Fibroblast of gingiva (primary cell): ENCODE measurements at regions not wholly inside any gene's neighbourhood (a gene's known extent, or its start where the extent isn't known, plus 50 kb on each side); places are given as distances from the start of the nearest gene placed in this dataset.

Experiments
- DNase-seq: peaks from one replicate; pipeline ENCODE4 v3.0.0-alpha.2; 2011; ENCODE audit warnings: low read depth

GRCh38 chr4:155616117-155616516 is 50.5 kb upstream of the GUCY1A1 start:
- DNase-seq = no peak

DNA sequence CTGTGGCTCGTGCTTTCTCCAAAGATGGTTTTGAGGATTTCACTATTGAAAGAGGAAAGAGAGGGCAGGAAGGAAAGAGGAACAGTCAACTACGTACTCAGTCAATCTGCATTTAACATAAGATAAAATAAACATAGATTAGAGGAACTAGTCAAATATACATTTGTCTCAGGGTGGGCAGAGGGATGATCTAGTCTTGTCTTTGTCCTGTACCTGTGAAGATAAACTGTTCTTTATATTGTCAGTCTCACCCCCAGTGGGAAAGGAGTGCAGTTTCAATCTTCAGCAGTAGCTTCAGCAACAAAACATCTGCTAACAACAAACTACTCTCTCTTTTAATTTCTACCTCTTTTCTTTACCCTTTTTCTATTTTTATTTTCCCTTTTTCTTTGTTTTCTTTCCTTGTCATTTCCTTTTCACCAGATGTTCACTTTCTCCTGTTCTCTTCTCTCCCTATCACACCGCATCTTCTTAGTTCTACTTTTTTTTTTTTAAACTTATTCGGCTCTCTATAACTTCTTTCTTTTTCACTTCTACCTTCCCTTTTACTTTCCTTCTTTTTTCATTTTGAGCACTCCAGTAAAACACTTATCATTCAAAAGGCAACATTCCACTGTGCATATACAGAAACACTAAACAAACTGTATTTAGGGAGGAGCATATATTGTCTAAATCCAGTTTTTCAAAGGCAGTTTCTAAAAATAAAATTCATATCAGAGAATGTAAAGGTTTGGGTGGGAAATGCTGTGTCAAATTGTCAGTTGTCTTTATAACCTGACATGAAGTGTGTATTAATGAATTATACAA is 51.4 kb upstream of the GUCY1A1 start:
- no peak for DNase-seq

DNA sequence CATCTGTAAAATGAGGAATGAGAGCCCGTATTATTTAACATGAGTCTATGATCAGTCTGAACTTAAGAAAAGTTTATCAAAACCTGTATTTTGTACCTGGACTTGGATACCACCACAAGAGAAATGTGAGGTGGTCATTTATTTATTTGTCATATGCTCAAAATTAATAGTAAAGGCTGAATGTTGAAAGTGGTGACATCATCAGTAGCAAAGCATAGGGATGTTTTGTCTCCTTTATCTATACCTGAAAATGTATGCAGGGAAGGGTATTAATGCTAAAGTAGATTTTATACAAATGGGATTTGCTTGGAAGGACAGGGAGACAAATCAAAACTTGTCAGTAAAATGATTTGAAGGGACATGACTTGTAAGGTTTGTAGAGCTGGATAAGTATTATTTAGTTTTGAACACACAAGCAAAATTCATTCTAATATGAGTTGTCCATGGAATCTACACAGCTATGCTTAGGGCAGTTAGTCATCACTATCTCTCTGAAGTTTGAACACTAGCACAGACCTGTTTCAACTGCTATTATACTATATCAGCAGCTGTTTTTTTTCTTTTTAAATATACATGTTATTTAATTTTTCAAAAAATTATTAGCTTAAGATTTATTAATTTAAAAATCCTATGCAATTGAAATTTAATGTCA is 52.4 kb upstream of the GUCY1A1 start:
- no peak for DNase-seq

DNA sequence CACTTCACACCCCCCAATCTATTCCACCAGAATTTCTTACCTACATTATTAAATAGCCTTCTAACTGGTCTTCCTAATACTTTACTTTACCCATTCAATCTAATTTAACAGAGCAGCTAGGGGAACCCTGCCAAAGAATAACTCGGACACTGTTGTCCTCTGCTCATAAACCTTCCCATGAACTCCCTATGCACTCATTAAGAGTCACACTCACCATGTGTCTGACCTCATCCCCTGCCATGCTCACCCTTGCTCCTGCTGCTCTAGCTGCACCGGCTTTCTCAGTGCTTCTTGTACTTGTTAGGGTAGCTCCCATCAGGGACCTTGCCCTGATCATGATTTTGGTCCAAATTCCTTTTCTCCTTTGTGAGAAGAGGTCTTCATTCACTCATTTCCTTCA is 54.6 kb upstream of the GUCY1A1 start:
- DNase-seq = no peak

DNA sequence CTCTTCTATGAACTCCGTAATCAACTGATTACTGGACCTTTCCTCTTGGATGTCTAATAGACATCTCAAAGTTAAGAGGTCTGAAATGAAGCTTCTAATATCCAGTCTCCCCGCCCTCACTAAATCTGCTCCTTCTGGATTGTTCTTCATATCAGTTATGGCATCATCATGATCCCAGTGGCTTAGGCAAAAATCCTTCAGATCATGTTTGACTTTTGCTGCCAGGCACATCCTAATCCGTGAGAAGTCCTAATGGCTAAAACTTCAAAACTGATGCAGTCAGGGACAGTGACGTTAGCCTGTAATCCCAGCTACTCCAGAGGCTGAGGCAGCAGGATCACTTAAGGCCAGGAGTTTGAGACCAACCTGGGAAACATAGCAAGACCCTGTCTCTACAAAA is 55.1 kb upstream of the GUCY1A1 start:
- no peak for DNase-seq

DNA sequence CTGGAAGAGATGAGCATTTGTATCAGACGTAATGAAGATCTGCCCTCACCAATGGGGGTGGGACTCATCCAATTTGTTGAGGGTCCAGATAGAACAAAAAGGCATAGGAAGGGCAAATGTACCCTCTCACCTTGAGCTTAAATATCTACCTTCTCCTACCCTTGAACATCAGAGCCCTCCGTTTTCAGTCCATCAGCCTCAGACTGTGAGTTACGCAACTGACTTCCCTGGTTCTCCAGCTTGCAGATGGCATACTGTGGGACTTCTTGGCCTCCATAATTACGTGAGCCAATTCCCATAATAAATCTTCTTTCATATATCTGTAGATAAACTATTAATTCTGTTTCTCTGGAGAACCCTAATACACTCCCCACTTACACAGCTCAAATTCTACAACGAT is 56.5 kb upstream of the GUCY1A1 start:
- no peak for DNase-seq

DNA sequence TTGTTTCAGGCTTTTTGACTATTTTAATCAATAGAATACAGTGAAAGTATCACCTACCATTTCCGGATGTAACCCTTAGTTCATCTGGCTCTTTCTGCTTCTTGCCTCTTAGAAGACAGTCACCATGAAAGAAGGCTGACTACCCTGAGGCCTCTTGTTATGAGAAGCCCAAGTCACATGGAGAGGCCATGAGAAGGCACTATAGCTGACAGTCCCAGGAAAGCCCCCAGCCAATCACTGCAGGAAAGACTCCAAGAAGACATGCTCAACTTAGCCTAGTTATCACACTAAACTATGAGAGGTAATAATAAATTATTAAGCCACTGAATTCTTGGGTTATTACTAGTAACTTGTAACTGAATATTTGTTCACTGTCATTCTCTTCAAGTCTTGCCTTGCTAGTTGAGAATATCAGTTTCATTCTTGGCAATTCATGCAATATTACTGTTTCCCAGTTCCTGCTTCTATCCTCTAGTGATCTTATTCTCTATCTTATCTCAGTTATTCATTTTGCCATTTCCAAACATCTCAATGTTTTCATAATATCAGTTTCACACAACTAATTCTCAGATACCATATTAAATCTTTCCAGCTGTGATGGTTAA is 57.1 kb upstream of the GUCY1A1 start:
- DNase-seq = no peak

GRCh38 chr4:155608225-155608885 is 58.3 kb upstream of the GUCY1A1 start:
- peak; percentile 70 for DNase-seq

DNA sequence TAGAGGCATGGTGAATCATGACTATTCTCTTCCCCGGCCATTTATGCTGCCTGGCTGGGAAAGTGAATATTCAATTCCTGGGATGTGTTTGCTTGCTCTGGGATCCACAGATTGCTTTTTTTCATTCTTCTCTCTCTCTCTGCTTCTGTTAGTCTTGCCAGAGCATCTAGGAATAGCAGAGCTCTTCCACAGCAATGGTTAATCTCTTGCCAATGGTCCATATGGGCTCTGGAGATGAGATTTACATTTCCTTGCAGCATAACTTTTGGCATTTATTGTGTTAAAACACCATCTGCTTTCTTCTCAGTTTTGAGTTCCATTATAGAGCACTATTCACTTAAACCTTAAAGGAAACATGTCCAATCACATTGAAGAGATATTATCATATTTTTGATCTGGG is 59.2 kb upstream of the GUCY1A1 start:
- DNase-seq = no peak

DNA sequence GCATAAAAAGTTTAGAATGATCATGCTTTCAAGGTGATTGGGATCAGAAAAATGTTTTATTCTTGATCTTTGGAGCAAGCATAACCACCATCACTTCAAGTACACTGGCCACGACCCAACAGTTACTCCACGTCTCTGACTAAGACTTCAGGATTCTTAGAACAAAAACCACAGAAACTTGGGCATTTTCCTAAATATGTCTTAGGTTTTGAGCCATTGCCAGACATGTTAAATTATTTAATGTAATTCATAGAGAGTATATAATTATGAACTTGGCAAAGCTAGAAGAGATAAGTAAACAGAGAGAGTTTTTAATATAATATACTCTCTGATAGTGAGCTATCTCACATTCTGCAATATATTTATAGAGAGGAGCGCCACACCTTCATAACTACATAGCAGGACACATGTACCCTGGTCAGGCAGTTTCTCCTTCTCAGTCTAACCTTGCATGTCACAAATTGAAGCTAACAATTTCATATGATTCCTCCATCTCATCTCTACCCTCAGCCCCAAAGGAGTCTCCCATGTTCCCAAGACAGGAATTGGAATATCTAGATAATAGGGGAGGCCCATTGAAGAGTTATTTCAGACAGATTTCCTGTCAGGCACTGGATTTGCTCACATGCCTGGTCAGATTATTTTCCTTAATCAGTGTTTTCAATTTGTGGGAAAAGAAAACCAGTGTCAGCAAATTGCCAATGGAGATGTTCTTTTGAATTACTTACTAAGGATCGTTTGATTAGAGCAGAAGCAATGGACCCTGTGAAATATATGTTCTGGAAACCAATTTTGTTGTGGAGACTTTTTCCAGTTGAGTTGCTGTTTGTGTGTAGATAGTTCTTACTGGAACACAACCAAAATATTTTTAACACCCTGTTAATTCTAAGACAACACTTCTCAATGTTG is 61.7 kb upstream of the GUCY1A1 start:
- peak; percentile 91 for DNase-seq

DNA sequence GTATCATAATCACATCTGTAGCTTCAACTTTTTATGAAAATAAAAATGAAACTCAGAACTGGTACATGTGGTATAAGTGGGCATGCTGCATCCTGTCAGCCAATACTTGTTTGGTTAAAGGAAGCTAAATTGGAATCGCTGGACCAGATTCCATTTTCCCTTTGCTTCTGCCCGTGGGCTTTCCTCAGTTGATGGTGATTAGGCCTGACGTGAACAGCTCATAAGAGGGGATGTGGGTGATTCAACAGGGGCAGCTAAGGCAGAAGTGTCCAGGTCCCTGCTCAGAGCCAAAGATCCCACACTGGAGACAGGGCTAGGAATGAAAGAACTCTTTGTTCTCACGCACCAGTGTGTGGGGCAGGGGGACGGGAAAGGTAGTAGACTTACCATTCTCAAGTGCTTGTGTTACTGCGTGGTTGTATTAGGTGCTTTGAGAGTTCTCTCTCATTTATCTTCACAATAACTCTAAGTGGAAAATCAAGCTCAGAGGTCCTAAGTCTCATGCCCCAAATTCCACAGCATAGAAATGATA is 63.2 kb upstream of the GUCY1A1 start:
- DNase-seq = no peak

GRCh38 chr4:155602351-155603140 is 64.1 kb upstream of the GUCY1A1 start:
- peak; percentile 16 for DNase-seq

GRCh38 chr4:155600244-155600643 is 66.4 kb upstream of the GUCY1A1 start:
- no peak for DNase-seq

DNA sequence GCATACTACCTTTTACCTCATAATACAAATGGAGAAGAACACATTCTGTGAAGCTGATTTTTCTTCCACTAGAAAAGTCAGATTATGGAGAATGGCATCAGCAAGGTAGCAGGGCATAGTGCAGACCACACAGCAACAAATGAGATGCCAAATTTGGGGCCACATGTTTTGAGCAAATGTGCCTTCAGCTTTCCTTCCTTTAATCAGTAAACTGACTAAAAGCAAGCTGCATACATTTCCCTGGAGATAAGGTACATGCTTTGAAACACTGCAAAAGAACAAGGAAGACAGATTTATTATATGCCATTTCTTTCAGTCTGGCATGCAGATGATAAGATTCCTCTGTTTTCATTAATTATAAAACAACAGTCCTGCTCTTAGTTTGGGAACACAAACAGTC is 67.1 kb upstream of the GUCY1A1 start:
- DNase-seq = no peak

DNA sequence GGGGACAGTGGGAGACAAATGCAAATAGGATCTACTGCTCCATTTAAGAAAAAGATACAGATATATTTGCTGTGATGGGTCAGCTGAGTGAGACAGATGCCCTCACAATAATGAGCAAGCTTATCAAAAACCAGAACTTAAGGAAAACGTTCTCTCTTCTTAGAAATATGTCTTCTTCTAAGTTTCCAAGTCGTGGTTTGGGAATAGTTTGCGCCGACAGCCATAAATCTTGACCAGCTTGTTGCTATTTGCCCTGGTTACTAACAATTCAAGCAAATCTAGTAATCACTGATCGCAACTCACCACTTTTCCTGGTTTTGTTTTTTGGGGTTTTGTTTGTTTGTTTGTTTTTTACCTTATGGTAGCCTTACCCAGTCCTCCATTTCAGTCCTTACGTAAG is 67.6 kb upstream of the GUCY1A1 start:
- DNase-seq = no peak

DNA sequence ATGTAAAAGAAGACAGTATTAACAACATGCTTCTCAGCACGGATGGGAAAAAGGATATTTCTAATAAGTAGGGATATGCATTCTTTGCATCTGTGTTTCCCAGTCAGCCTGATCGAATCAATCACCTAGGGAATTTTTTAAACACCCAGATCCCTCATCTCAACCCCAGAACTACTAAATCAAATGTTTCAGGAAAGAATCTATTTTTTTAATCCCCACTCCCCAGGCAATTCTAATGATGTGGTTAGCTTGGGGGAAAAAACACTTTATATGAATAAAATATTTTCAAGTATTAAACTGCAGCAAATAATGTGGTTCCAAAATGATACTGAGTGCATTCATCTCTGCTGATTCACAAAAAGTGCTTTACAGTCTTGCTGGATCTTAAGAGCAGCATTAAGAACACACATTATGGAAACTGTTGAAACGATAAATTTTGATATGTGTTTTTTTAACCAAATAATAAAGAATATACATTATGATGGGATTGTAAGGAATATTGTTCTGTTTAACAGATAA is 68.7 kb upstream of the GUCY1A1 start:
- no peak for DNase-seq

DNA sequence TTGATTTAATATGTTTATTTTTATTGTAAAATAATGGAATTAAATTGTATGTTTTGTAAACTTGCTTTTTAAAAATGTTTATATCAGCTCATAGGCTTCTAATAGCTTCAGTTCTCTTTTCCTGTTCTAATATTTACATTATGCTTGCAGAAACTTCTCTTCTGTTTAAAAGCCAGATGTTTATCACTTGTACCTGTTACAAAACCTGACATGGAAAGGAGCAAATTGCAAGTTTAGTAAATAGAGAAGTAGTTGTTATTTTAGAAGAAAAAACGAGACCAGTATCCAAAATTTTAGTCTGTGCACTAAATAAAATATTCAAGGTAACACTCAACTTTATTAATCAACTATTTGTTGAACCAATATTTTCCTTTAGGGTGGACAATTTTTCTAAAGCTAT is 69.4 kb upstream of the GUCY1A1 start:
- no peak for DNase-seq

DNA sequence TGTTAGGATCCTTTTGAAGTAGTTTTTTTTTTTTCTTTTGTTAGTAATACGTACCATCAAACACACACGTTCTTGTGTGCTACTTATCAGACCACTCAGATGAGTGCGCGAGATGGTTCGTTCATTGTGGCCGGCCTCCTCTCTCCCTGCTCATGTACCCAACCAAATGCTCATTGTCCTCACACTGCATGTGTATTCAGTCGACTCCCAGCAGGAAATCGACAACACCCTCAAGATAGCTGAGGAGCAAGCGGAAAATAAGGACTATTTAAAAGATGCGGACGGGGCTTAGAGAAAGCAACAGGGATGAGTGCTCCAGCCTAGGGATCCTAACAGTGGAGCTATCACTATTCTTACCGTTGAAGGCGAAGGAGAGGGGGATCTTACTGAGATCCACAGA is 72.9 kb upstream of the GUCY1A1 start:
- DNase-seq = no peak

GRCh38 chr4:155592938-155593297 is 73.7 kb upstream of the GUCY1A1 start:
- no peak for DNase-seq

DNA sequence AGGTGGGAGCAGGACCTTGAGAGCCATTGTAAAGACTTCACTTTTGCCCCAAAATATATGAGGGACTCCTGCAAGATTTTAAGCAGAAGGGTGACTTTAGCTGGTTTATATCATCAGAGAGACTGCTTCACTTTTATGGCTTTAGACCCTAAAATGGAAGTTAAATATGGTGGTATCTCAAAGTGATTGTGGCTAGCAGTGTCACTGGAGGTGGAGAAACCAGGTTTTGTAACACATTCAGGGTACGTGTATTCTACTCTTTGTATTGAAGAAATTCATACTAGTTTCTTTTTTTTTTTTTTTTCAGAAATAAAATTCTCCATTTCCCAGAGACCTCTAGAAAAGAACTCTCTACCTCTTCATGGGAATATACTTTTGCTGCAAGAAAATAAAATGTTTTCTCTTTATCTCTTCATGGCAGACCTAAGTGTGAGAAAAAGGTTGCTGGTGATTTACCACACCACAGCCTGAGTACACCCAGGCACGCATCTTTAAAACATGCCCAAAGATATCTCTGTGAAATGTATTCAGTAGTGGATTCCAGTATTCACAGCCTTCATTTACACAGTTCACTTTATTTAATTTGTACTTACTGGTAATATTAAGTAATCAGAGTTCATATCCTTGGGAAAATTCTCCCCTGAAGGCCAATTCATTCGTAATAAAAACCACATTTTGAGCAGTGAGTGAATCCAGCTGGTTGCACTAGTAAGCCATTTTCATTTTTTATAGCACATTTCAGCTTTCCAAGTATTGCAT is 74.3 kb upstream of the GUCY1A1 start:
- peak; percentile 89 for DNase-seq
